ENCODE measurements at regions not wholly inside any gene's neighbourhood (a gene's known extent, or its start where the extent isn't known, plus 50 kb on each side); places are given as distances from the start of the nearest gene placed in this dataset.

- TF ChIP-seq, protein P1, sequence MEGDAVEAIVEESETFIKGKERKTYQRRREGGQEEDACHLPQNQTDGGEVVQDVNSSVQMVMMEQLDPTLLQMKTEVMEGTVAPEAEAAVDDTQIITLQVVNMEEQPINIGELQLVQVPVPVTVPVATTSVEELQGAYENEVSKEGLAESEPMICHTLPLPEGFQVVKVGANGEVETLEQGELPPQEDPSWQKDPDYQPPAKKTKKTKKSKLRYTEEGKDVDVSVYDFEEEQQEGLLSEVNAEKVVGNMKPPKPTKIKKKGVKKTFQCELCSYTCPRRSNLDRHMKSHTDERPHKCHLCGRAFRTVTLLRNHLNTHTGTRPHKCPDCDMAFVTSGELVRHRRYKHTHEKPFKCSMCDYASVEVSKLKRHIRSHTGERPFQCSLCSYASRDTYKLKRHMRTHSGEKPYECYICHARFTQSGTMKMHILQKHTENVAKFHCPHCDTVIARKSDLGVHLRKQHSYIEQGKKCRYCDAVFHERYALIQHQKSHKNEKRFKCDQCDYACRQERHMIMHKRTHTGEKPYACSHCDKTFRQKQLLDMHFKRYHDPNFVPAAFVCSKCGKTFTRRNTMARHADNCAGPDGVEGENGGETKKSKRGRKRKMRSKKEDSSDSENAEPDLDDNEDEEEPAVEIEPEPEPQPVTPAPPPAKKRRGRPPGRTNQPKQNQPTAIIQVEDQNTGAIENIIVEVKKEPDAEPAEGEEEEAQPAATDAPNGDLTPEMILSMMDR (conservative IDR thresholded peaks at IDR 0.05 in 1 of 2, IDR thresholded peaks at IDR 0.05 in 1 of 2; ENCODE audit: extremely low read depth in 1 of 2, insufficient read depth in 1 of 2, low read depth in 1 of 2, low read length in 2 of 2): no peak
- TF ChIP-seq EZH2 (IDR thresholded peaks at IDR 0.05; ENCODE audit: borderline replicate concordance, low read length): no peak
These were observed 112.7 kb upstream of the KIAA1217 start for GRCh38 chr10:24096281-24096680.

Measured in mammary epithelial cell (primary cell).